Psoas muscle (tissue), 7 donors: ENCODE measurements at regions not wholly inside any gene's neighbourhood (a gene's known extent, or its start where the extent isn't known, plus 50 kb on each side); places are given as distances from the start of the nearest gene placed in this dataset.

ENCODE experiments used
- ATAC-seq, 4 donors: fragments of 200-7000 bp; cut with Tn5 transposase; one replicate each; pipeline ENCODE4 v1.9.1; 2020; ENCODE audit warnings: moderate library complexity in 3 of 4, mild to moderate bottlenecking in 2 of 4
- DNase-seq, 2 donors: peaks; one replicate each; pipeline ENCODE4 v3.0.0-alpha.2; 2020
- H3K27ac ChIP-seq: fragments of 200-600 bp; one replicate; pipeline ENCODE4 v1.8.0; 2022
- H3K27me3 ChIP-seq, 3 donors: fragments of 200-600 bp in 1 of 3; one replicate each; pipeline versions ENCODE4 v1.6.1 to v1.8.0; 2013 to 2022; ENCODE audit warnings: low read length in 2 of 3, mild to moderate bottlenecking in 2 of 3, moderate library complexity in 1 of 3; ENCODE audit not compliant: insufficient read depth in 3 of 3
- H3K36me3 ChIP-seq, 2 donors: fragments of 200-600 bp in 1 of 2; one replicate each; pipeline versions ENCODE4 v1.6.1 to v1.8.0; 2013 to 2022; ENCODE audit warnings: low read depth in 1 of 2, mild to moderate bottlenecking in 1 of 2, moderate library complexity in 1 of 2; ENCODE audit not compliant: insufficient read depth in 1 of 2
- H3K4me1 ChIP-seq: fragments of 200-600 bp; one replicate; pipeline ENCODE4 v1.8.0; 2022
- H3K4me3 ChIP-seq: fragments of 200-600 bp; one replicate; pipeline ENCODE4 v1.8.0; 2022; ENCODE audit warnings: mild to moderate bottlenecking
- H3K9me3 ChIP-seq: fragments of 200-600 bp; one replicate; pipeline ENCODE4 v1.8.0; 2022
- WGBS, 3 donors: extraction: QIAGEN DNeasy Blood & Tissue Kit; methylation state at CpG; one replicate each; pipeline versions ENCODE4 v1.1.6 to v1.1.7; 2013; 5-methylcytosine and 5-hydroxymethylcytosine counted together
- intact Hi-C, 2 donors: fragments of 100-400 bp; cut with DNase I; formaldehyde crosslinking; loops; one replicate each; pipeline versions ENCODE4 v1.11.0 to v1.14.2; 2022
- TF ChIP-seq, protein P1 (sequence below): fragments of 200-600 bp; IDR thresholded peaks from one replicate; pipeline ENCODE4 v1.8.0; 2022; ENCODE audit warnings: antibody characterized with exemption
- donor health status: healthy with polysubstance abuse.
- donor health status: DM: no; HTN: no; CAD: no; lungs with moderate emphysema.
- donor health status: Bipolar disorder and iron deficiency.
- donor health status: healthy.
- donor health status: DM: yes; HTN: yes; CAD: no.
- donor health status: DM: no; HTN: no; CAD: no.
- donor health status: DM: yes; HTN: yes; CAD: no.

- intact Hi-C loops: no loop called here
- no peaks in the 10 kb centered on the region for H3K4me1 ChIP-seq
- H3K27ac ChIP-seq: no peak overlapping the region
- no peak overlapping the region for H3K4me3 ChIP-seq
- H3K27me3 ChIP-seq: no peaks in the 10 kb centered on the region
- 90 to 93% (median 90%) methylated on average over 4 of the region's 4 CpGs for WGBS, 3 donors
- H3K9me3 ChIP-seq: no peaks in the 10 kb centered on the region
- TF ChIP-seq, protein P1, sequence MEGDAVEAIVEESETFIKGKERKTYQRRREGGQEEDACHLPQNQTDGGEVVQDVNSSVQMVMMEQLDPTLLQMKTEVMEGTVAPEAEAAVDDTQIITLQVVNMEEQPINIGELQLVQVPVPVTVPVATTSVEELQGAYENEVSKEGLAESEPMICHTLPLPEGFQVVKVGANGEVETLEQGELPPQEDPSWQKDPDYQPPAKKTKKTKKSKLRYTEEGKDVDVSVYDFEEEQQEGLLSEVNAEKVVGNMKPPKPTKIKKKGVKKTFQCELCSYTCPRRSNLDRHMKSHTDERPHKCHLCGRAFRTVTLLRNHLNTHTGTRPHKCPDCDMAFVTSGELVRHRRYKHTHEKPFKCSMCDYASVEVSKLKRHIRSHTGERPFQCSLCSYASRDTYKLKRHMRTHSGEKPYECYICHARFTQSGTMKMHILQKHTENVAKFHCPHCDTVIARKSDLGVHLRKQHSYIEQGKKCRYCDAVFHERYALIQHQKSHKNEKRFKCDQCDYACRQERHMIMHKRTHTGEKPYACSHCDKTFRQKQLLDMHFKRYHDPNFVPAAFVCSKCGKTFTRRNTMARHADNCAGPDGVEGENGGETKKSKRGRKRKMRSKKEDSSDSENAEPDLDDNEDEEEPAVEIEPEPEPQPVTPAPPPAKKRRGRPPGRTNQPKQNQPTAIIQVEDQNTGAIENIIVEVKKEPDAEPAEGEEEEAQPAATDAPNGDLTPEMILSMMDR: no peak
- ATAC-seq (no peak), DNase-seq (no peak)
- H3K36me3 ChIP-seq: no peaks in the 10 kb centered on the region
Observed at GRCh38 chr12:84043355-84043754, 869.2 kb downstream of the SLC6A15 start.

GRCh38 chr12:84038242-84038641 is 874.4 kb downstream of the SLC6A15 start:
- DNase-seq: no peak
- WGBS, 3 donors: 84 to 87% (median 85%) methylated on average over 9 of the region's 9 CpGs

DNA sequence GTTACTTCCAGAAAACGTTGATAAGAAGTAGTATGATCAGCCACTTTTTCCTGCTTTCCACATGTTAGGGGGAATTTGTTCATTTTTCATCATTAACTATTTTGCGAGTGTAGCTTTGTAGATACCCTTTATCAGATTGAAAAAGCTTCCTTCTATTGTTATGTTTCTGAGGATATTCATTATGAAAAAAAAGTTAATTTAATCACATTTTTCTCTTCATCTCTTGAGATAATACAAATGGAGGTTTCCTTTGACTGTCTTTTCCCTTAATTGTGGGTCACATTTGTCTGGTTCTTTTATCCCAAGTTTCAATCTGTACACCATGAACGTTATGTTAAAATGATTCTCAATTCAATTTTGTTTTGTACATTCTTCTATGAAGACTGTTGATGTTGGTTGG is 875.7 kb downstream of the SLC6A15 start:
- WGBS, 3 donors: 69 to 72% (median 70%) methylated on average over 3 of the region's 3 CpGs
- Histone ChIP-seq H3K4me1 (no peaks in the 10 kb centered on the region), H3K27me3 (no peaks in the 10 kb centered on the region), H3K36me3 (no peaks in the 10 kb centered on the region), H3K9me3 (no peaks in the 10 kb centered on the region), H3K27ac (no peak overlapping the region), H3K4me3 (no peak overlapping the region)
- ATAC-seq: no peak
- TF ChIP-seq, protein P1: no peak
- DNase-seq: no peak
- intact Hi-C loops: no loop called here

More at GRCh38 chr12:84038242-84038641, 874.4 kb downstream of the SLC6A15 start:
- no peaks in the 10 kb centered on the region for H3K27me3 ChIP-seq
- no peak for ATAC-seq
- H3K36me3 ChIP-seq: no peaks in the 10 kb centered on the region
- H3K27ac ChIP-seq: no peak overlapping the region
- TF ChIP-seq, protein P1: no peak
- H3K4me1 ChIP-seq: no peaks in the 10 kb centered on the region
- H3K4me3 ChIP-seq: no peak overlapping the region
- intact Hi-C loops: no loop called here
- no peaks in the 10 kb centered on the region for H3K9me3 ChIP-seq

GRCh38 chr12:84035766-84036165 is 876.8 kb downstream of the SLC6A15 start:
- DNase-seq (no peak), ATAC-seq (no peak)
- Histone ChIP-seq H3K27me3 (no peaks in the 10 kb centered on the region), H3K4me1 (no peaks in the 10 kb centered on the region), H3K4me3 (no peak overlapping the region), H3K36me3 (no peaks in the 10 kb centered on the region), H3K27ac (no peak overlapping the region), H3K9me3 (no peaks in the 10 kb centered on the region)
- intact Hi-C loops: no loop called here
- WGBS, 3 donors: 85 to 93% (median 91%) methylated on average over 3 of the region's 3 CpGs
- TF ChIP-seq, protein P1: no peak

- no peaks in the 10 kb centered on the region for H3K4me1 ChIP-seq
- no peaks in the 10 kb centered on the region for H3K36me3 ChIP-seq
- no peaks in the 10 kb centered on the region for H3K27me3 ChIP-seq
- DNase-seq (no peak), ATAC-seq (no peak)
- H3K4me3 ChIP-seq: no peak overlapping the region
- whole genome bisulfite sequencing, 3 donors: 36 to 38% (median 37%) methylated on average over 2 of the region's 2 CpGs
- intact Hi-C loops: no loop called here
- TF ChIP-seq, protein P1: no peak
- H3K27ac ChIP-seq: no peak overlapping the region
- H3K9me3 ChIP-seq: no peaks in the 10 kb centered on the region
Observed at GRCh38 chr12:84034871-84035270, 877.7 kb downstream of the SLC6A15 start.
